ENCODE measurements at regions not wholly inside any gene's neighbourhood (a gene's known extent, or its start where the extent isn't known, plus 50 kb on each side); places are given as distances from the start of the nearest gene placed in this dataset.

DNA sequence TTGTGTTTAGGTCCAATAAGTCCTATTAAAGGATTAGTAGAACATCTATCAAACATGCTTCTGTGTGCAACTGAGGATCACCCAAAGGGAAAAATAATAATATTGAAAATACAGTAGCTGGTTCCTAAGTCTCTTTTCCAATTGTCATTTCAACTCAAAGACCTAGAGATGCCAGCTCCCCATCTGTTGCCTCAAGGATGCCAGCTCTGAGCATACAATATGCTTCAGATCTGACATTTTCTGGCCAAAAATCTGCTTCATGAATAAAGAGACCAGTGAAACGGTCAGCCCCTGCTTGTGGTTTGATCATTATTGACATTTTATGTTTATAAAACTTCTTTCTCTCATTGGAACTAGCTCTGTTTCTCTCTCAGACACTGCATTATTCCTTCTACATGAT lies 72.9 kb downstream of the CCDC185 start:
- no peaks in the 10 kb centered on the region for H3K36me3 ChIP-seq (ENCODE audit: insufficient read depth, low read length)
- no peak overlapping the region for H3K4me3 ChIP-seq (ENCODE audit: insufficient read depth, low read length)
- H4K20me1 ChIP-seq (ENCODE audit: insufficient read depth, low read length), result no peaks in the 10 kb centered on the region
- TF ChIP-seq, protein P1, sequence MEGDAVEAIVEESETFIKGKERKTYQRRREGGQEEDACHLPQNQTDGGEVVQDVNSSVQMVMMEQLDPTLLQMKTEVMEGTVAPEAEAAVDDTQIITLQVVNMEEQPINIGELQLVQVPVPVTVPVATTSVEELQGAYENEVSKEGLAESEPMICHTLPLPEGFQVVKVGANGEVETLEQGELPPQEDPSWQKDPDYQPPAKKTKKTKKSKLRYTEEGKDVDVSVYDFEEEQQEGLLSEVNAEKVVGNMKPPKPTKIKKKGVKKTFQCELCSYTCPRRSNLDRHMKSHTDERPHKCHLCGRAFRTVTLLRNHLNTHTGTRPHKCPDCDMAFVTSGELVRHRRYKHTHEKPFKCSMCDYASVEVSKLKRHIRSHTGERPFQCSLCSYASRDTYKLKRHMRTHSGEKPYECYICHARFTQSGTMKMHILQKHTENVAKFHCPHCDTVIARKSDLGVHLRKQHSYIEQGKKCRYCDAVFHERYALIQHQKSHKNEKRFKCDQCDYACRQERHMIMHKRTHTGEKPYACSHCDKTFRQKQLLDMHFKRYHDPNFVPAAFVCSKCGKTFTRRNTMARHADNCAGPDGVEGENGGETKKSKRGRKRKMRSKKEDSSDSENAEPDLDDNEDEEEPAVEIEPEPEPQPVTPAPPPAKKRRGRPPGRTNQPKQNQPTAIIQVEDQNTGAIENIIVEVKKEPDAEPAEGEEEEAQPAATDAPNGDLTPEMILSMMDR (IDR thresholded peaks at IDR 0.05; ENCODE audit: extremely low read depth, low read depth, low read length), result no peak
- H3K4me2 ChIP-seq (ENCODE audit: insufficient read depth, low read length), result no peak overlapping the region
- H3K27me3 ChIP-seq (ENCODE audit: insufficient read depth, low read length), result peaks cover 7% of the 10 kb centered on the region
- no peaks in the 10 kb centered on the region for H3K9me3 ChIP-seq (ENCODE audit: low read depth, low read length)
- no peaks in the 10 kb centered on the region for H3K79me2 ChIP-seq (ENCODE audit: insufficient read depth, low read length)
- no peaks in the 10 kb centered on the region for H3K4me1 ChIP-seq (ENCODE audit: insufficient read depth, low read length)
- no peak for DNase-seq (ENCODE audit: insufficient read length, low spot score, missing footprints)
- H3K27ac ChIP-seq (ENCODE audit: low read depth, low read length), result no peak overlapping the region
- H2AFZ ChIP-seq (ENCODE audit: low read length), result no peak overlapping the region

DNA sequence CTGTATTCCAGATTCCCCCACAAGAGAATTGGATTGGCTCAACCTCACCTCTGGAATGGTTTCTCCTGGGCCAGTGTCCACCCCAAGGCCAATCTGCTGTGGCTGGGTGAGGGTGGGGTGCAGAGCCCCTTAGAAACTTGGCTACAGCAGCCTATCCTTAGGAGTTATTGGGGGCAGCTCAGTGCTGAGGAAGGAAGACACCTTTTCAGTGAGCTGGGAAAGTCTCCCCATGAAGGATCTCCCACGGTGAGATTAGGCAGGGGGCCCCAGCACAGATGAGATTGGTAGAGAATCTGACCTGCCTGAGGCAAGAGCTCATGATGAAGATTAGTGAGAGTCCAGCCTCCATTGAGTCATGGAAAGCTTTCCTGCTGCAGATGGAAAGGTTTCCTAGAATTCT lies 78.4 kb downstream of the CCDC185 start:
- DNase-seq (ENCODE audit: insufficient read length, low spot score, missing footprints), result no peak
- TF ChIP-seq, protein P1 (IDR thresholded peaks at IDR 0.05; ENCODE audit: extremely low read depth, low read depth, low read length), result no peak
- Histone ChIP-seq H3K4me2 (ENCODE audit: insufficient read depth, low read length) (no peak overlapping the region), H3K27ac (ENCODE audit: low read depth, low read length) (no peak overlapping the region), H3K79me2 (ENCODE audit: insufficient read depth, low read length) (no peaks in the 10 kb centered on the region), H3K4me1 (ENCODE audit: insufficient read depth, low read length) (no peaks in the 10 kb centered on the region), H3K36me3 (ENCODE audit: insufficient read depth, low read length) (no peaks in the 10 kb centered on the region), H3K27me3 (ENCODE audit: insufficient read depth, low read length) (peaks cover 19% of the 10 kb centered on the region), H4K20me1 (ENCODE audit: insufficient read depth, low read length) (no peaks in the 10 kb centered on the region), H3K9me3 (ENCODE audit: low read depth, low read length) (peaks cover 6% of the 10 kb centered on the region), H2AFZ (ENCODE audit: low read length) (no peak overlapping the region), H3K4me3 (ENCODE audit: insufficient read depth, low read length) (no peak overlapping the region)

DNA sequence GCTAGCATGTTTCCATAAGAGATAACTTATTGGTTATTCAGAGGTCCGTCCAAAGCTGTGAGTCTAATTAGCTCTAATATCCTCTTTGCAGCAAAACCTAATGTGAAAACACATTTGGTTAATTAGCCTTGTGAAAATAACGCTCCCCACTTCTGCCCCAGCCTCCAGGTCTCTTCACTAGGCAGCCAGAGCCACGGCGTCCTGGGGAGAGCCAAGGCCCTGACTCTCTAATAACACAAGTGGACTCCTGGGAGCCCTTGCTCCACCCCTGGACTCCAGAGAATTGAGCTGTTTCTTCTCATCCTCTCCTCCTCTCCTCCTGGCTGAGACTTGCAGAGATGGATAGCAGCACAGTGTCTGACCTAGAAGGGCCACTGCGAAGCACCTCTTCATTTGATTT lies 78.8 kb downstream of the CCDC185 start:
- TF ChIP-seq, protein P1 (IDR thresholded peaks at IDR 0.05; ENCODE audit: extremely low read depth, low read depth, low read length), result no peak
- Histone ChIP-seq H3K4me1 (ENCODE audit: insufficient read depth, low read length) (no peaks in the 10 kb centered on the region), H3K4me3 (ENCODE audit: insufficient read depth, low read length) (no peak overlapping the region), H3K4me2 (ENCODE audit: insufficient read depth, low read length) (no peak overlapping the region), H3K79me2 (ENCODE audit: insufficient read depth, low read length) (no peaks in the 10 kb centered on the region), H4K20me1 (ENCODE audit: insufficient read depth, low read length) (no peaks in the 10 kb centered on the region), H3K36me3 (ENCODE audit: insufficient read depth, low read length) (no peaks in the 10 kb centered on the region), H3K27me3 (ENCODE audit: insufficient read depth, low read length) (peaks cover 21% of the 10 kb centered on the region), H3K9me3 (ENCODE audit: low read depth, low read length) (peaks cover 6% of the 10 kb centered on the region), H2AFZ (ENCODE audit: low read length) (no peak overlapping the region), H3K27ac (ENCODE audit: low read depth, low read length) (no peak overlapping the region)
- DNase-seq (ENCODE audit: insufficient read length, low spot score, missing footprints), result no peak

- Histone ChIP-seq H3K4me2 (ENCODE audit: insufficient read depth, low read length) (no peak overlapping the region), H4K20me1 (ENCODE audit: insufficient read depth, low read length) (no peaks in the 10 kb centered on the region), H3K27ac (ENCODE audit: low read depth, low read length) (no peak overlapping the region), H3K79me2 (ENCODE audit: insufficient read depth, low read length) (no peaks in the 10 kb centered on the region), H3K36me3 (ENCODE audit: insufficient read depth, low read length) (no peaks in the 10 kb centered on the region), H2AFZ (ENCODE audit: low read length) (no peak overlapping the region), H3K4me3 (ENCODE audit: insufficient read depth, low read length) (no peak overlapping the region), H3K4me1 (ENCODE audit: insufficient read depth, low read length) (no peaks in the 10 kb centered on the region), H3K9me3 (ENCODE audit: low read depth, low read length) (peaks cover 6% of the 10 kb centered on the region), H3K27me3 (ENCODE audit: insufficient read depth, low read length) (peaks cover 19% of the 10 kb centered on the region)
- TF ChIP-seq, protein P1 (IDR thresholded peaks at IDR 0.05; ENCODE audit: extremely low read depth, low read depth, low read length), result no peak
- DNase-seq (ENCODE audit: insufficient read length, low spot score, missing footprints), result no peak
Measured at GRCh38 chr1:223473601-223474344, 80.6 kb downstream of the CCDC185 start.

Measured in osteoblast (primary cell).